BLaER1 (cell line): ENCODE measurements at regions not wholly inside any gene's neighbourhood (a gene's known extent, or its start where the extent isn't known, plus 50 kb on each side); places are given as distances from the start of the nearest gene placed in this dataset.

Experiments used
- H3K27ac ChIP-seq: shearing (Covaris generic); formaldehyde crosslinking; 2 replicates; pipeline ENCODE4 v1.8.1; 2022
- H3K27me3 ChIP-seq: shearing (Covaris generic); formaldehyde crosslinking; 2 replicates; pipeline ENCODE4 v1.8.1; 2022
- H3K36me3 ChIP-seq: shearing (Covaris generic); formaldehyde crosslinking; 2 replicates; pipeline ENCODE4 v1.8.1; 2022
- H3K4me1 ChIP-seq: shearing (Covaris generic); formaldehyde crosslinking; 2 replicates; pipeline ENCODE4 v1.8.1; 2022
- H3K4me2 ChIP-seq: shearing (Covaris generic); formaldehyde crosslinking; 2 replicates; pipeline ENCODE4 v1.8.1; 2022
- H3K4me3 ChIP-seq: shearing (Covaris generic); formaldehyde crosslinking; 2 replicates; pipeline ENCODE4 v1.8.1; 2022
- H3K9ac ChIP-seq: shearing (Covaris generic); formaldehyde crosslinking; 2 replicates; pipeline ENCODE4 v1.8.1; 2022
- H3K9me3 ChIP-seq: shearing (Covaris generic); formaldehyde crosslinking; 2 replicates; pipeline ENCODE4 v1.8.1; 2022
- H4K20me1 ChIP-seq: shearing (Covaris generic); formaldehyde crosslinking; 2 replicates; pipeline ENCODE4 v1.8.1; 2022
- Cebpa-rat ChIP-seq: shearing (Covaris generic); IDR thresholded peaks from 2 replicates; pipeline ENCODE4 v1.8.1; 2022

GRCh38 chr10:111986079-111986478 lies 197.5 kb downstream of the GPAM start:
- no peak for TF ChIP-seq Cebpa-rat
- Histone ChIP-seq H3K9ac (no peak overlapping the region), H4K20me1 (no peaks in the 10 kb centered on the region), H3K4me1 (no peaks in the 10 kb centered on the region), H3K36me3 (no peaks in the 10 kb centered on the region), H3K27me3 (no peaks in the 10 kb centered on the region), H3K27ac (no peak overlapping the region), H3K9me3 (no peaks in the 10 kb centered on the region), H3K4me2 (no peak overlapping the region), H3K4me3 (no peak overlapping the region)

GRCh38 chr10:111988646-111989045 lies 194.9 kb downstream of the GPAM start:
- no peaks in the 10 kb centered on the region for H3K27me3 ChIP-seq
- no peak for TF ChIP-seq Cebpa-rat
- no peak overlapping the region for H3K4me2 ChIP-seq
- no peaks in the 10 kb centered on the region for H3K9me3 ChIP-seq
- no peaks in the 10 kb centered on the region for H3K4me1 ChIP-seq
- no peaks in the 10 kb centered on the region for H4K20me1 ChIP-seq
- no peaks in the 10 kb centered on the region for H3K36me3 ChIP-seq
- no peak overlapping the region for H3K4me3 ChIP-seq
- no peak overlapping the region for H3K27ac ChIP-seq
- H3K9ac ChIP-seq: no peak overlapping the region

GRCh38 chr10:111989136-111989911 lies 194.2 kb downstream of the GPAM start:
- H3K36me3 ChIP-seq: no peaks in the 10 kb centered on the region
- TF ChIP-seq Cebpa-rat: no peak
- H3K27me3 ChIP-seq: no peaks in the 10 kb centered on the region
- H3K9me3 ChIP-seq: no peaks in the 10 kb centered on the region
- H3K4me3 ChIP-seq: no peak overlapping the region
- H3K27ac ChIP-seq: no peak overlapping the region
- no peaks in the 10 kb centered on the region for H3K4me1 ChIP-seq
- H3K9ac ChIP-seq: no peak overlapping the region
- no peaks in the 10 kb centered on the region for H4K20me1 ChIP-seq
- no peak overlapping the region for H3K4me2 ChIP-seq

GRCh38 chr10:111990734-111991133 lies 192.8 kb downstream of the GPAM start:
- H4K20me1 ChIP-seq: no peaks in the 10 kb centered on the region
- H3K27me3 ChIP-seq: no peaks in the 10 kb centered on the region
- no peak overlapping the region for H3K4me3 ChIP-seq
- no peaks in the 10 kb centered on the region for H3K36me3 ChIP-seq
- no peaks in the 10 kb centered on the region for H3K4me1 ChIP-seq
- H3K9ac ChIP-seq: no peak overlapping the region
- H3K4me2 ChIP-seq: no peak overlapping the region
- H3K27ac ChIP-seq: no peak overlapping the region
- TF ChIP-seq Cebpa-rat: no peak
- H3K9me3 ChIP-seq: no peaks in the 10 kb centered on the region

GRCh38 chr10:111993321-111993720 lies 190.2 kb downstream of the GPAM start:
- no peak overlapping the region for H3K4me2 ChIP-seq
- H3K4me1 ChIP-seq: no peaks in the 10 kb centered on the region
- no peaks in the 10 kb centered on the region for H3K27me3 ChIP-seq
- H3K9ac ChIP-seq: no peak overlapping the region
- H3K4me3 ChIP-seq: no peak overlapping the region
- no peak for TF ChIP-seq Cebpa-rat
- no peaks in the 10 kb centered on the region for H3K9me3 ChIP-seq
- no peaks in the 10 kb centered on the region for H3K36me3 ChIP-seq
- H3K27ac ChIP-seq: no peak overlapping the region
- H4K20me1 ChIP-seq: no peaks in the 10 kb centered on the region

- H3K4me1 ChIP-seq: no peaks in the 10 kb centered on the region
- no peak for TF ChIP-seq Cebpa-rat
- no peaks in the 10 kb centered on the region for H3K27me3 ChIP-seq
- H3K36me3 ChIP-seq: no peaks in the 10 kb centered on the region
- no peaks in the 10 kb centered on the region for H4K20me1 ChIP-seq
- no peak overlapping the region for H3K4me3 ChIP-seq
- no peak overlapping the region for H3K4me2 ChIP-seq
- no peak overlapping the region for H3K9ac ChIP-seq
- no peaks in the 10 kb centered on the region for H3K9me3 ChIP-seq
- H3K27ac ChIP-seq: no peak overlapping the region
Observed at GRCh38 chr10:111993872-111994426, 189.6 kb downstream of the GPAM start.

GRCh38 chr10:111996103-111996502 lies 187.5 kb downstream of the GPAM start:
- Histone ChIP-seq H3K9ac (no peak overlapping the region), H3K4me1 (no peaks in the 10 kb centered on the region), H3K36me3 (no peaks in the 10 kb centered on the region), H3K27me3 (no peaks in the 10 kb centered on the region), H3K4me2 (no peak overlapping the region), H3K9me3 (no peaks in the 10 kb centered on the region), H3K4me3 (no peak overlapping the region), H3K27ac (no peak overlapping the region), H4K20me1 (no peaks in the 10 kb centered on the region)
- TF ChIP-seq Cebpa-rat: no peak

GRCh38 chr10:111998728-111999127 lies 184.8 kb downstream of the GPAM start:
- Histone ChIP-seq H4K20me1 (no peaks in the 10 kb centered on the region), H3K27me3 (no peaks in the 10 kb centered on the region), H3K9me3 (no peaks in the 10 kb centered on the region), H3K36me3 (no peaks in the 10 kb centered on the region), H3K4me2 (no peak overlapping the region), H3K9ac (no peak overlapping the region), H3K4me1 (no peaks in the 10 kb centered on the region), H3K4me3 (no peak overlapping the region), H3K27ac (no peak overlapping the region)
- no peak for TF ChIP-seq Cebpa-rat

- no peak for TF ChIP-seq Cebpa-rat
- Histone ChIP-seq H3K4me3 (no peak overlapping the region), H3K4me2 (no peak overlapping the region), H3K36me3 (no peaks in the 10 kb centered on the region), H4K20me1 (no peaks in the 10 kb centered on the region), H3K4me1 (no peaks in the 10 kb centered on the region), H3K9me3 (no peaks in the 10 kb centered on the region), H3K27ac (no peak overlapping the region), H3K9ac (no peak overlapping the region), H3K27me3 (no peaks in the 10 kb centered on the region)
Observed at GRCh38 chr10:111999205-111999914, 184.2 kb downstream of the GPAM start.

GRCh38 chr10:111999915-112000302 lies 183.7 kb downstream of the GPAM start:
- no peaks in the 10 kb centered on the region for H3K27me3 ChIP-seq
- no peak for TF ChIP-seq Cebpa-rat
- no peaks in the 10 kb centered on the region for H3K9me3 ChIP-seq
- H3K4me1 ChIP-seq: no peaks in the 10 kb centered on the region
- H3K27ac ChIP-seq: no peak overlapping the region
- no peaks in the 10 kb centered on the region for H3K36me3 ChIP-seq
- H3K4me3 ChIP-seq: no peak overlapping the region
- no peak overlapping the region for H3K4me2 ChIP-seq
- no peak overlapping the region for H3K9ac ChIP-seq
- no peaks in the 10 kb centered on the region for H4K20me1 ChIP-seq
